HepG2 (cell line): ENCODE measurements at regions not wholly inside any gene's neighbourhood (a gene's known extent, or its start where the extent isn't known, plus 50 kb on each side); places are given as distances from the start of the nearest gene placed in this dataset.

ENCODE experiments used
- ATAC-seq: fragments of 200-7000 bp; cut with Tn5 transposase; 3 replicates; pipeline ENCODE4 v1.9.1; 2020; ENCODE audit warnings: mild to moderate bottlenecking, moderate library complexity
- BruUV-seq: library from RNA; stranded (reverse); fragments of 400-500 nt; replicated peaks from 2 replicates; lab custom pipeline; 2021; lab: Mats Ljungman, UMichigan
- CTCF ChIA-PET: fragments of 300-600 bp; formaldehyde crosslinking; extraction: SDS; loops from one replicate; lab custom pipeline; 2021; ENCODE audit warnings: low total read pairs, inconsistent platforms, low intra/inter-chr PET ratio; lab: Yijun Ruan, JAX
- POLR2A ChIA-PET: fragments of 350-600 bp; sonication (Branson Sonifier 250); formaldehyde crosslinking; loops from one replicate; lab custom pipeline; 2020; ENCODE audit warnings: antibody characterized with exemption, inconsistent platforms; lab: Yijun Ruan, JAX
- DNase-seq: peaks from one replicate; pipeline ENCODE4 v3.0.0-alpha.2; 2015; ENCODE audit warnings: low spot score
- FAIRE-seq: peaks from 3 replicates; lab custom pipeline; 2011; peaks lifted over from hg19 to GRCh38; lab: Jason Lieb, UNC
- H2AFZ ChIP-seq: one replicate; pipeline ENCODE4 v1.6.1; 2011; ENCODE audit warnings: low read length, inconsistent platforms
- H3K27ac ChIP-seq: fragments of 300-600 bp; 3 replicates; pipeline ENCODE4 v1.8.0; 2011; ENCODE audit warnings: mixed run types, mild to moderate bottlenecking, mixed read lengths, low read length, inconsistent platforms; ENCODE audit not compliant: insufficient read depth; ENCODE audit errors: extremely low read length
- H3K27me3 ChIP-seq, 2 experiments: fragments of 200-600 bp in 1 of 2; 2 replicates in 1 of 2; 3 replicates in 1 of 2; pipeline versions ENCODE4 v1.6.0 to v1.8.0; 2011; ENCODE audit warnings: low read length in 2 of 2, mild to moderate bottlenecking in 2 of 2, moderate library complexity in 2 of 2, inconsistent platforms in 1 of 2; ENCODE audit not compliant: insufficient read depth in 2 of 2, control insufficient read depth in 1 of 2
- H3K36me3 ChIP-seq, 2 experiments: fragments of 200-600 bp in 1 of 2; replicated peaks in 1 of 2; 2 replicates in 1 of 2; 3 replicates in 1 of 2; pipeline versions ENCODE4 v1.5.1 to v1.8.0; 2011; ENCODE audit warnings: low read length in 2 of 2, inconsistent platforms in 1 of 2; ENCODE audit not compliant: insufficient read depth in 2 of 2, control insufficient read depth in 1 of 2
- H3K4me1 ChIP-seq: 2 replicates; pipeline ENCODE4 v1.5.1; 2012; ENCODE audit warnings: low read length, inconsistent platforms; ENCODE audit not compliant: insufficient read depth
- H3K4me2 ChIP-seq: 2 replicates; pipeline ENCODE4 v1.6.0; 2011; ENCODE audit warnings: low read depth, low read length, inconsistent platforms
- H3K4me3 ChIP-seq, 3 experiments: fragments of 200-600 bp in 1 of 3; sonication (generic), shearing (Covaris generic) in 1 of 3; replicated peaks in 1 of 3; 2 replicates each; pipeline ENCODE4 v1.5.1; 2011 to 2016; ENCODE audit warnings: low read length in 3 of 3, inconsistent platforms in 2 of 3, low read depth in 2 of 3, mild to moderate bottlenecking in 2 of 3, control low read depth in 1 of 3, mixed read lengths in 1 of 3; ENCODE audit not compliant: insufficient read depth in 1 of 3
- H3K79me2 ChIP-seq: one replicate; pipeline ENCODE4 v1.6.1; 2011; ENCODE audit warnings: low read length, inconsistent platforms; ENCODE audit not compliant: insufficient read depth
- H3K9ac ChIP-seq: 2 replicates; pipeline ENCODE4 v1.6.0; 2011; ENCODE audit warnings: mild to moderate bottlenecking, low read depth, low read length, inconsistent platforms; ENCODE audit not compliant: insufficient read depth
- H3K9me3 ChIP-seq: 2 replicates; pipeline ENCODE4 v1.5.1; 2012; ENCODE audit warnings: mild to moderate bottlenecking, low read length
- H4K20me1 ChIP-seq: 2 replicates; pipeline ENCODE4 v1.6.0; 2011; ENCODE audit warnings: inconsistent platforms, mild to moderate bottlenecking, low read length, moderate library complexity; ENCODE audit not compliant: insufficient read depth
- ARNT2 ChIP-seq: sonication (generic); formaldehyde crosslinking; IDR thresholded peaks from 2 replicates; pipeline ENCODE4 v1.8.0; 2022; ENCODE audit warnings: mild to moderate bottlenecking, low read depth, missing genetic modification reagents, moderate library complexity
- KLF16 ChIP-seq, 2 experiments: sonication (generic) in 1 of 2; formaldehyde crosslinking in 1 of 2; IDR thresholded peaks; 2 replicates each; pipeline versions ENCODE4 v1.6.1 to v1.8.0; 2016 to 2023; ENCODE audit warnings: missing genetic modification reagents in 2 of 2, missing compliant biosample characterization in 1 of 2
- KLF6 ChIP-seq: IDR thresholded peaks from 2 replicates; pipeline ENCODE4 v1.8.0; 2016; ENCODE audit warnings: missing biosample characterization, missing genetic modification reagents
- MBNL3 ChIP-seq: fragments of 250-450 bp; sonication (Bioruptor Pico); conservative IDR thresholded peaks from 2 replicates; pipeline ENCODE4 v1.8.0; 2022; ENCODE audit warnings: mild to moderate bottlenecking, inconsistent platforms
- POLR2AphosphoS2 ChIP-seq: IDR thresholded peaks from 2 replicates; pipeline ENCODE4 v1.6.1; 2011; ENCODE audit warnings: low read depth, low read length, improper control_type of control experiment
- ZFP62 ChIP-seq: sonication (generic); formaldehyde crosslinking; IDR thresholded peaks from 2 replicates; pipeline ENCODE4 v1.4.0; 2020; ENCODE audit warnings: missing genetic modification reagents
- ZNF558 ChIP-seq: sonication (generic); formaldehyde crosslinking; IDR thresholded peaks from 2 replicates; pipeline ENCODE4 v1.9.0; 2022; ENCODE audit warnings: mild to moderate bottlenecking, missing genetic modification reagents, borderline replicate concordance
- ZNF563 ChIP-seq: sonication (generic); formaldehyde crosslinking; IDR thresholded peaks from 2 replicates; pipeline ENCODE4 v1.8.0; 2022; ENCODE audit warnings: mild to moderate bottlenecking, moderate library complexity, missing genetic modification reagents
- ZNF577 ChIP-seq: sonication (generic); formaldehyde crosslinking; IDR thresholded peaks from 2 replicates; pipeline ENCODE4 v1.4.0; 2020; ENCODE audit warnings: mild to moderate bottlenecking, low read depth, missing genetic modification reagents, borderline replicate concordance
- WGBS: methylation state at CpG from one replicate; pipeline ENCODE4 v1.1.6; 2017; ENCODE audit warnings: low lambda C conversion rate; 5-methylcytosine and 5-hydroxymethylcytosine counted together
- in situ Hi-C: cut with HindIII; loops from 2 replicates; pipeline ENCODE4 v1.10.0; 2017; ENCODE audit warnings: low pct_unique_long_range_greater_than_20kb; ENCODE audit not compliant: extremely low pct_ligation_motif_present
- intact Hi-C: fragments of 100-400 bp; cut with micrococcal nuclease; formaldehyde crosslinking; loops from one replicate; pipeline ENCODE4 v1.10.0; 2022; ENCODE audit not compliant: unreplicated experiment
- TF ChIP-seq, protein P1 (sequence below): sonication (generic); formaldehyde crosslinking; IDR thresholded peaks from 2 replicates; pipeline ENCODE4 v1.5.1; 2020; ENCODE audit warnings: missing genetic modification reagents, mild to moderate bottlenecking, borderline replicate concordance
- TF ChIP-seq, protein P2 (sequence below): sonication (generic); formaldehyde crosslinking; IDR thresholded peaks from 2 replicates; pipeline ENCODE4 v1.5.0; 2020; ENCODE audit warnings: missing genetic modification reagents
- TF ChIP-seq, protein P3 (sequence below): sonication (generic); formaldehyde crosslinking; IDR thresholded peaks from 2 replicates; pipeline ENCODE4; 2020; ENCODE audit warnings: missing genetic modification reagents, mild to moderate bottlenecking, borderline replicate concordance
- TF ChIP-seq, protein P4 (sequence below): IDR thresholded peaks from 2 replicates; pipeline ENCODE4 v1.6.1; 2018; ENCODE audit warnings: missing genetic modification reagents, mild to moderate bottlenecking, missing compliant biosample characterization

DNA sequence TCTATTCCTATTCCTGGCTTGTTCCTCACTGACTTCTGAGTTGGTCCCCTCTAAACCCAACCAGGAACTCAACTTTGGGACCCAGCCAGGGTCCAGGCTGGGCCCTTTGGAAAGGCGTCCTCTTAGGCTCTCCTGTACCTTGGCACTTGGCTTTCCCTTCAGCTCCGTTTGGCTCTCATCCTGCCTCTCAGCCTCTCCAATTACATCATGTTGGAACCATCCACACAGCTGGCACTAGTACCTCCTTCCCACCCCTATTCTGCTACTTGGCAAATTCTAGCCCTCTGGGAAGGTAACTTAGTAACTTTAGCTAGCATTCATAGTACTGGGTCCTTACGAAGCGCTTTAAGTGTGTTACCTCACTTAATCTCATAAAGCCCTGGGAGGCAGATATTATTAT lies 205.3 kb upstream of the HABP2 start:
- Histone ChIP-seq H3K36me3 (no peaks in the 10 kb centered on the region), H2AFZ (no peak overlapping the region), H3K9ac (no peak overlapping the region), H3K4me3 (no peak overlapping the region), H3K79me2 (no peaks in the 10 kb centered on the region), H3K4me1 (no peaks in the 10 kb centered on the region), H3K9me3 (no peaks in the 10 kb centered on the region), H3K27ac (no peak overlapping the region), H3K27me3 (peaks cover 0 to 6% of the 10 kb centered on the region in 2 experiments; a peak in 1 of 5 replicates), H3K4me2 (no peak overlapping the region), H4K20me1 (no peaks in the 10 kb centered on the region)
- TF ChIP-seq, protein P1, sequence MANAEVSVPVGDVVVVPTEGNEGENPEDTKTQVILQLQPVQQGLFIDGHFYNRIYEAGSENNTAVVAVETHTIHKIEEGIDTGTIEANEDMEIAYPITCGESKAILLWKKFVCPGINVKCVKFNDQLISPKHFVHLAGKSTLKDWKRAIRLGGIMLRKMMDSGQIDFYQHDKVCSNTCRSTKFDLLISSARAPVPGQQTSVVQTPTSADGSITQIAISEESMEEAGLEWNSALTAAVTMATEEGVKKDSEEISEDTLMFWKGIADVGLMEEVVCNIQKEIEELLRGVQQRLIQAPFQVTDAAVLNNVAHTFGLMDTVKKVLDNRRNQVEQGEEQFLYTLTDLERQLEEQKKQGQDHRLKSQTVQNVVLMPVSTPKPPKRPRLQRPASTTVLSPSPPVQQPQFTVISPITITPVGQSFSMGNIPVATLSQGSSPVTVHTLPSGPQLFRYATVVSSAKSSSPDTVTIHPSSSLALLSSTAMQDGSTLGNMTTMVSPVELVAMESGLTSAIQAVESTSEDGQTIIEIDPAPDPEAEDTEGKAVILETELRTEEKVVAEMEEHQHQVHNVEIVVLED (CRISPR knock-in tag), result no peak
- TF ChIP-seq, protein P2, sequence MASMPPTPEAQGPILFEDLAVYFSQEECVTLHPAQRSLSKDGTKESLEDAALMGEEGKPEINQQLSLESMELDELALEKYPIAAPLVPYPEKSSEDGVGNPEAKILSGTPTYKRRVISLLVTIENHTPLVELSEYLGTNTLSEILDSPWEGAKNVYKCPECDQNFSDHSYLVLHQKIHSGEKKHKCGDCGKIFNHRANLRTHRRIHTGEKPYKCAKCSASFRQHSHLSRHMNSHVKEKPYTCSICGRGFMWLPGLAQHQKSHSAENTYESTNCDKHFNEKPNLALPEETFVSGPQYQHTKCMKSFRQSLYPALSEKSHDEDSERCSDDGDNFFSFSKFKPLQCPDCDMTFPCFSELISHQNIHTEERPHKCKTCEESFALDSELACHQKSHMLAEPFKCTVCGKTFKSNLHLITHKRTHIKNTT (CRISPR knock-in tag), result no peak
- no peak for TF ChIP-seq POLR2AphosphoS2
- no peak for TF ChIP-seq KLF16 (CRISPR knock-in tag; IDR thresholded peaks at IDR 0.05)
- TF ChIP-seq, protein P3, sequence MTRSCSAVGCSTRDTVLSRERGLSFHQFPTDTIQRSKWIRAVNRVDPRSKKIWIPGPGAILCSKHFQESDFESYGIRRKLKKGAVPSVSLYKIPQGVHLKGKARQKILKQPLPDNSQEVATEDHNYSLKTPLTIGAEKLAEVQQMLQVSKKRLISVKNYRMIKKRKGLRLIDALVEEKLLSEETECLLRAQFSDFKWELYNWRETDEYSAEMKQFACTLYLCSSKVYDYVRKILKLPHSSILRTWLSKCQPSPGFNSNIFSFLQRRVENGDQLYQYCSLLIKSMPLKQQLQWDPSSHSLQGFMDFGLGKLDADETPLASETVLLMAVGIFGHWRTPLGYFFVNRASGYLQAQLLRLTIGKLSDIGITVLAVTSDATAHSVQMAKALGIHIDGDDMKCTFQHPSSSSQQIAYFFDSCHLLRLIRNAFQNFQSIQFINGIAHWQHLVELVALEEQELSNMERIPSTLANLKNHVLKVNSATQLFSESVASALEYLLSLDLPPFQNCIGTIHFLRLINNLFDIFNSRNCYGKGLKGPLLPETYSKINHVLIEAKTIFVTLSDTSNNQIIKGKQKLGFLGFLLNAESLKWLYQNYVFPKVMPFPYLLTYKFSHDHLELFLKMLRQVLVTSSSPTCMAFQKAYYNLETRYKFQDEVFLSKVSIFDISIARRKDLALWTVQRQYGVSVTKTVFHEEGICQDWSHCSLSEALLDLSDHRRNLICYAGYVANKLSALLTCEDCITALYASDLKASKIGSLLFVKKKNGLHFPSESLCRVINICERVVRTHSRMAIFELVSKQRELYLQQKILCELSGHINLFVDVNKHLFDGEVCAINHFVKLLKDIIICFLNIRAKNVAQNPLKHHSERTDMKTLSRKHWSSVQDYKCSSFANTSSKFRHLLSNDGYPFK (CRISPR knock-in tag), result no peak
- TF ChIP-seq, protein P4, sequence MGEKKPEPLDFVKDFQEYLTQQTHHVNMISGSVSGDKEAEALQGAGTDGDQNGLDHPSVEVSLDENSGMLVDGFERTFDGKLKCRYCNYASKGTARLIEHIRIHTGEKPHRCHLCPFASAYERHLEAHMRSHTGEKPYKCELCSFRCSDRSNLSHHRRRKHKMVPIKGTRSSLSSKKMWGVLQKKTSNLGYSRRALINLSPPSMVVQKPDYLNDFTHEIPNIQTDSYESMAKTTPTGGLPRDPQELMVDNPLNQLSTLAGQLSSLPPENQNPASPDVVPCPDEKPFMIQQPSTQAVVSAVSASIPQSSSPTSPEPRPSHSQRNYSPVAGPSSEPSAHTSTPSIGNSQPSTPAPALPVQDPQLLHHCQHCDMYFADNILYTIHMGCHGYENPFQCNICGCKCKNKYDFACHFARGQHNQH, result no peak
- no peak for TF ChIP-seq MBNL3 (CRISPR knock-in tag)
- no peak for TF ChIP-seq ZNF563
- no peak for TF ChIP-seq ZNF577 (CRISPR knock-in tag)
- TF ChIP-seq ZNF558 (CRISPR knock-in tag), result no peak
- no peak for TF ChIP-seq KLF6
- TF ChIP-seq ARNT2, result no peak
- TF ChIP-seq ZFP62, result no peak
- in situ Hi-C loops, result no loop called here
- FAIRE-seq, result no peak
- no peak for ATAC-seq
- intact Hi-C loops, result no loop called here
- WGBS, result 34% methylated on average over 4 of the region's 4 CpGs
- no peak for DNase-seq
- POLR2A ChIA-PET, result no interaction called here
- CTCF ChIA-PET, result no interaction called here
- BruUV-seq, result no TSS peak
